Muscle of back (tissue), 3 donors: ENCODE measurements at regions not wholly inside any gene's neighbourhood (a gene's known extent, or its start where the extent isn't known, plus 50 kb on each side); places are given as distances from the start of the nearest gene placed in this dataset.
"Not testable (repeated sequence)": the region's sequence is repeated elsewhere in the genome, so short reads cannot be mapped to it uniquely, and the experiment has no call there.

Experiments used
- DNase-seq, 3 donors: peaks; one replicate each; pipeline versions ENCODE4 v3.0.0 to v3.0.0-alpha.2; 2013

DNA sequence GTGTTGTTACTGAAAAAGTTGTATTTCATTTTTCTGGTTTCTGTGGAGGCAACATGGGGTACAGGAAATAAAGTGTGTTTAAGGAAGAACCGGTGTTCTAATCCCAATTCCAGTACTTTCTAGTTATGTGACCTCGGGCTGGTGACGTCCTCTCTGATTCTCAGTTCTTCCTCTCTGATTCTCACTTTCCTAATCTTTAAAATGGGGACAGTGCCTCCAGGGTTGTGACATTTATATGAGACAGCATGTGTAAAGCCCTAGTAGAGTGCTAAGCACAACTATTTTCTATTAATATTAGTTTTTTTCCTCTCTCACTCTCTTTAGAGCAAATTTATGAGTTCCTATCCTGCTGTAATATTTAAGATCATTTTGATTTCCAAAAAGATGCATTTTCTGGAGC lies 50.9 kb upstream of the PTPDC1 start:
- DNase-seq = no peak

DNA sequence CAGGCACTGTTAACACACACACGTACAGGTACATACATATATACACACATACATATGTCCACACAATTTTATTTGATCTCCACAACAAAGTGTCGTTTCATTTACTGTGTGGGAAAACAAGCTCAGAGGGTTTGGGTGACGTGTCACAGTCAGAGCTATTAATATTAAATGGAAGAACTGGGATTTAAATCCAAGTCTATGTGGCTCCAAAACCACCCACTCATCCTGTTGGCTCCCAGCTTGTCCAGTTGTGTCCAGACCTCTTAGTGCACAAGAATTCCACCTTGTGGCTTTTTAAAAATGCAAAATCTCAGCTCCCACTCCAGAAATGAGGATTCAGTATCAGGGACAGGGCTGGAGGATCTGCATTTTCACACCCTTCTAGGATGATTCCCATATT lies 52.3 kb upstream of the PTPDC1 start:
- DNase-seq = peak in 1 of 3 donors; percentile 19

DNA sequence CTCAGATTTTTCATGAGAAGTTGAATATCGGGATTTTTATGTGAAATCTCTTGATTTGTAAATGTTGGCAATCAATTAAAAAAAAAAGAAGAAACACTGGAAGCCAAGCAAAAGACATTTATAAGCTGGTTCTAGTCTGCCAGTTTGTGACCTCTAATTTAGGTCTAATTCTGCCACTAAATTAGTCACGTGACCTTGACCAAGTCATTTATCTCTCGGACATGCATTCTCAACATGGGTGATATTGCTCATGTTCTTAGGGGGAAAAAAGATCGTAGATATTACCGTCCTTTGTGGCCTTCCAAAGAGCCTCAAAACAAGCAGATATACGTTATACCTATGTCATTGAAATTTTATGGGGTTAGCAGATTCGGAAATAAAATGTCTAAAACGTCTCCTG lies 52.9 kb upstream of the PTPDC1 start:
- DNase-seq = peak in 1 of 3 donors; percentile 24

DNA sequence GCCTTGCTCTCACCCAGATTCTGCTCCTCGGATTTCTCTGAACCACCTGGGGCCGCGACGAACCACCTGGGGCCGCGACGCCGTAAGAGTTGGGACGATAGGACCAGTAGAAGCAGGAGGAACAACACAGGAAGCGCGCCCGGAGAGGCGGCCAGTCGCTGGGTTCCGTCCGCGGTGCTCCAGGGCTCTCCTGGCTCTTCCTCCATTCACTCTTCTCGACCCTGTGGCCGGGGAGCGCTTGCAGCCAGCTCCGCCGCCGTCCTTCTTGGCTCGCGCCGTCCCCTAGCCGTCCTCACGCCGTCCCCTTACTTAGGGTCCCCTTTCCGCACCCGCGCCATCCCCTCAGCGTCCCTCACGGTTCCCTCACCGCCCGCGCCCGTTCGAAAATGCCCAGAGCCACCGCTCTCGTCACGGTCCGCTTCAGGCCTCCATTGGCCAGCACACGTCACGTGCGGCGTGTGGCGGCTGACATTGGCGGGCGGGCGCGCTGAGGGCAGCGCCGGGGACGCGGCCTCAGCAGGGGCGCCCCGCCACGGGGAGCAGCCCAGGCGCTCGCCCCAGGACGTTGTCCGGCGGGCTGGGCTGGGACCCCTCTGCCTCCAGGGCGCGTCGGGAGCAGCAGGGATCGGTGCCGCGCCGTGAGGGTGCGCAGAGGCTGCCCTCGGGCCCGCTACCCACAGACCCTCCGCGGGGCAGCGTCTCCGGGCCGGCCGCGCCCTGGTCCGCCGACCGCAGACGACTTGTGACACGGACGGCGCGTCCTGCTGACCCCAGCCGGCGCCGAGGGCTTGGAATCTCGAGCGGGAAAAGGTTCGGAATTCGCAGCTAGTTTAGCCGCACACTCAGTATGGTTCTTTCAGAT lies 53.7 kb upstream of the PTPDC1 start:
- DNase-seq = peak; percentile 88 to 97 (median 92)

DNA sequence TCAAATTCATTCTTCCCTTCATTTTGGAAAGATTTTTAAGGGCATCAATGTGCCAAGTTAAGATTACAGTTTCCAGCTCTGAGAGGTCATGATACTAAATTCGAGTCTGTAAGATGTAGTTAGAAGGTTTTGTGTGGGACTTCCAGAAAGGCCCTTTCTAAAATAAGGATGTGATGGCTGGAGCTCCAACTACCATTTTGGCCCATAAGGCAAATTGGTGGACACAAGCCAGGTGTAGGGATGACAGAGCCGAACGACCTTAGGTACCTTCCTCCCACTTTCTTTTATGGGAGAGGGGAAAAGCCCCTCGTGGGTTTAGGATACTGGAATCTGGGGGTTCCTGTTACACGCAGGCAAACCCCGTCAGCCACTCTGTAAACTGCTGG lies 54.3 kb upstream of the PTPDC1 start:
- DNase-seq = no peak

DNA sequence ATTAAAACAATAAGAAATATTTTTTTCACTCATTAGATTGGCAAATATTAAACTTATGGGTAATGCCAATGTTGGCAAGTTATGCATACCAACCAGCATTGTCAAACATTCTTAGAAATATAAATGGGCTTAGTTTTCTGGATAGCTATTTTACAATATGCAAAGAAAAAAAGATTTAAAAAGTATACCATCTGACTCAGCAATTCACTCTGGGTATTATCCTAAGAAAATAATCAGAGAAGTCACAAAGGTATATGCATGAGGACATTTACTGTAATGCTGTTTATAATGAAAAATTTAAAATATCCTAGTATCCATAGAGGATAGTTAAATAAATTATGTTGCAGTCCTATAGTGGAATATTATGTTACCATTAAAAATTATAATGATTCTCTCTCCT lies 57.4 kb upstream of the PTPDC1 start:
- DNase-seq = no peak

DNA sequence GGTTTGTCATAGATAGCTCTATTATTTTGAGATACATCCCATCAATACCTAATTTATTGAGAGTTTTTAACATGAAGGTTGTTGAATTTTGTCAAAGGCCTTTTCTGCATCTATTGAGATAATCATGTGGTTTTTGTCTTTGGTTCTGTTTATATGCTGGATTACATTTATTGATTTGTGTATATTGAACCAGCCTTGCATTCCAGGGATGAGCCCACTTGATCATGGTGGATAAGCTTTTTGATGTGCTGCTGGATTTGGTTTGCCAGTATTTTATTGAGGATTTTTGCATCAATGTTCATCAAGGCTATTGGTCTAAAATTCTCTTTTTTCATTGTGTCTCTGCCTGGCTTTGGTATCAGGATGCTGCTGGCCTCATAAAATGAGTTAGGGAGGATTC lies 61.8 kb upstream of the PTPDC1 start:
- DNase-seq = not testable (repeated sequence)

DNA sequence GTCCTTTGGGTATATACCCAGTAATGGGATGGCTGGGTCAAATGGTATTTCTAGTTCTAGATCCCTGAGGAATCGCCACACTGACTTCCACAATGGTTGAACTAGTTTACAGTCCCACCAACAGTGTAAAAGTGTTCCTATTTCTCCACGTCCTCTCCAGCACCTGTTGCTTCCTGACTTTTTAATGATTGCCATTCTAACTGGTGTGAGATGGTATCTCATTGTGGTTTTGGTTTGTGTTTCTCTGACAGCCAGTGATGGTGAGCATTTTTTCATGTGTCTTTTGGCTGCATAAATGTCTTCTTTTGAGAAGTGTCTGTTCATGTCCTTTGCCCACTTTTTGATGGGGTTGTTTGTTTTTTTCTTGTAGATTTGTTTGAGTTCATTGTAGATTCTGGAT lies 63.4 kb upstream of the PTPDC1 start:
- DNase-seq = not testable (repeated sequence)

DNA sequence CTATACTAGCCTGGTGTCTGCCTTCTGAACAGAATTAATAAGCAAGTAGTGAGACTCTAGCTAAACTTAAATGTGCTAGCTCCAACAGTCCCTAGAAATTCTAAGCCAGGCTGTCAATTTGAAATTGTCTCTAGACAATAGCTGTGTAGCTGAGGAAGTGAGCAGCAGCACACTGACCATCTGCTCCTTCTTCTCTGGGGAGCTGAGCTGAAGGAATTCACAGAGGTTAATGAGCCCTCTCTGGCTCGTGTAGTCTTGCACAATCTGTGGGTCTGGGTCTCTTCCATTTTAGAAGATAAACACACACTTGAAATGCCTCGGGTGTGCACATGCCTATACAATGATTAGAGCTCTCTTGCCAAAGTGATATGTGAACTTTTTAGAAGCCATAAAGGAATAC lies 63.5 kb upstream of the BARX1 start:
- peak in 1 of 3 donors; percentile 59 for DNase-seq

DNA sequence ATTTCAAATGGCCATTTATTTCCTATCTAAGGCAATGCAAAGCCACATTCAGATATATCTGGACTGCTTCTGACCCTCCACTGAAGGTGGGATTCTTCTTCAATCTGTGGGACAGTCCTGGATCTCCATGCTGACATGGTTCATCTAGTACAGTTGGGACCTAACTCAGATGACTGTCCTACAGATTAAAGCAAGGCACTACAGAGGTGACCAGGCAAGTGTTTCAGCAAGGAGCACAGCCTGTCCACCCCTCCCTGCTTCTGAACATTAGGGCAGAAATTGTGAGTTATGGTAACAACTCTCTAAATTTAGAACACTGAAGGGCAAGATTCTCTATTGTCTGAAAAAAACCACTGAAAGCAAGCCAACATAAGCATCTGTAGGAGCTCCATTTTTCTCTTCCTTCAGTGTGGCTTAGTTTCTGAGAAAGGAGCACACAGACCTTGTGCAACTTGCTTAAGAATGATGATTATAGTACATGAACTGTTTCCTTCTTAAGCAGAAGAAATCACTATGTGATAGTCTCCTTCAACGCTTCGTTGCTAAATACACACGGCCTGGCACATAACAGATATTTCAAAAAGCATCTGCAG lies 62.9 kb upstream of the BARX1 start:
- peak in 1 of 3 donors; percentile 45 for DNase-seq

DNA sequence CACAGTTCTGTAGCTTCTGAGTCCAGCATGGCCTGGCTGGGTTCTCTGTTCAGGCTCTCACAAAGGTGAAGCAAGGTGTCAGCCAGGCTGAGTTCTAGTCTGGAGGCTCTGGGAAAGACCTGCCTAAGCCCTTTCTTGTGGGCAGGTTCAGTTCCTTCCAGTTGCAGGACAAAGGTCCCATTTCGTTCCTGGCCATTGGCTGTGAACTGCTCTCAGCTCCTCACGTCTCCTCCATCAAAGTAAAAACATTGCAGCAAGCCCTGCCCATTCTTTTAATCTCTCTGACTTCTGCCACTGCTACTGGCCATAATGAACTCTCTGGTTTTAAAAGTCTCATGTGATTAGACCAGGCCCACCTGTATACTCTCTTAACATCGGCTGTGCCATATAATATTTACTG lies 61.6 kb upstream of the BARX1 start:
- DNase-seq = no peak

DNA sequence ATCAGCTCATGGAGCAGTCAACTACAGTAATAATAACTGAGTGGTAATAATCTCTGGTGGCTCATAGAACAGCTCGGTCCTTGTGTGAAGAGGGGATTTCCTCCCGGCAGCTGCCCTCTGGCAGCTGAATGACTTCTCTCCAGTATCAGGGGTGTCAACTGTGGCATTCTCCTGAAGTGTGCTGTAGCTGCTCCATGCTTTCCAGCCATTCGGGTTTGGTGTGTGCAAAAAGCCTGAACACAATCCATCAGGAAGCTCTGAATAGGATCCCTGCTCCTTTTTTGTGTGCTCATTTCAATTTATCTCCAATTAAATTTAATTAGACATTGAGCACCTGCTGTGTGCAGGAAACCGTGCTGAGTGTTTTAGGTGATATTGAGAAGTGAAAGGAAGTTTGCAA lies 59.8 kb upstream of the BARX1 start:
- DNase-seq = no peak

DNA sequence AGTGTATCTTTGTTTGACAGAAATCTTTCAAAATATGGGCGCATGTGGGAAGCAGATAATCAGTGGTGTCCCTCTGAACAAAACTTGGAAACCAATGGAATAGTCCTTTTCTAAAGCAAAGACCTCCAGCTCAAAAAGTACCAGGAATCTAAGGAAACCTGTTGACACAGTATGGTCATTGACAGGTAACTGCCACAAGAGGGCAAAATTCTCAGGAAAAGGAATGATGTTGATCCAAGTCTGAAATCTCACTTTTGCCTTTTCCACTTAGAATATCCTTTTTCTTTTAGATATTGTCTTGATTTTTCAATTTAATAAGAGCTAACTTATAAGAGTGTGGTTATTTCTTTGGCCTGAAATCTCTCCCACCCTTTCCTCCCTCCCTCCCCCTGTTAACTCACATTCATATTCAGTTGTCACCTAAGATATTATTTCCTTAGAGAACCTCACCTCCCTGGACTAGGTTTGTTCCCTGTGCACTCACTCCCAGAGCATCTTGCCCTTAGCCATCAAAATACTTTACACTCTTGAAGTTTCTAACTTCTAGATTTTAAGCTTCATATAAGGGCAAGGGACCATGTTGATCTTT lies 59.0 kb upstream of the BARX1 start:
- DNase-seq = peak in 1 of 3 donors; percentile 39

DNA sequence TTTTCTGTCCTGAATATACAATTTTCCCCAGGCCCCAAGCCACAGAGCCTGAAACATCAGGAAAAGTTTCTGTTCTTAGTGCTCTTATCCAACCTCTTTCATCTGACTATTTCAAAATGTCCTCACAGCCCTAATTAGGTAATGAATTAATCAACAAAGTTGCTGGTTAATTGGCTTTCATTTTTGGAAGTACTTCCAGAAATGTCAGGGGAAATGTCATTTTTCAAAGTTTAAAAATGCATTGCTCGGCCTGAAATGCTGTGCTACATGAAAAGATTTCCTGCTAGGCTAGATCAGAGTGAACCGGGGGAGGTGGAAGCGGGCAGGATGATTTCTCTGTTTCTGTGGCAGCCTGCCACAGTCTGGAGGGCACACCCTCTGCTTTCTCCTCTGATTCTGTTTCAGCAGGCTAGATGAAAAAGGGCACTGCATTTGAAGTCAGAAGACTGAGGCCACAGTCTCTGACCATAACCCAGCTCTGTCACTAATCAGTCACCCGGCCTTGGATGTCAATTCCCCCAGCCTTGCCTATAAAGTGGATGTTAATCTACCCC lies 55.9 kb upstream of the BARX1 start:
- DNase-seq = no peak

DNA sequence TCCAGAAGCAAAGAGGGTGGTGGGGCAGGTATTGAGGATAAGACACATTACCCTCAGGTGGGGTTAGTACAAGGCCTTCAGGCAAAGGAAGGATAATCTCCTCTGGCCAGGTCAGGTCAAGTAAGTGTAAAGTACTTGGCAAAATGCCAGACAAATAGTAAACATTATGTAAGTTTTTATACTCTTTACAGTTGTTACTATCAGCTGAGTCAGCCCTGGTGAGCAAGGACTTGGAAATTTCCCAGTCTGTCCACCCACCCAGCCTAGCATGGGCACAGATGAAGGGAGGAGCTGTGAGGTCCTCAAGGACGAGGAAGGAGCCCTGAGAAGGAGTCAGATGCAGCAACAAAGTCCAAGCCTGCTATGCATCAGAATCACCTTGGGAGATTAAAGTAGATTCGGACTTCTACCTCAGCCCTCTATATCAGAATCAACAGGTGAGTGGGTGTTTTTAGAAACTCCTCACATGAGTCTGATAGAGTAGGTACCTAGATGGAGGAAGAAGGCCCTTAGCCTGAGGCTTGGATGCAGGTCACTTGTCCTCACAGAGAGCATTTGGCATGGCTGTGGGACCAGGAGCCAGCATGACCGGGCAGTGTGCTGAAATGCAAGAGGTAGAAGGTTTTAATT lies 50.2 kb upstream of the BARX1 start:
- no peak for DNase-seq
